GM20431 (cell line): ENCODE measurements at regions not wholly inside any gene's neighbourhood (a gene's known extent, or its start where the extent isn't known, plus 50 kb on each side); places are given as distances from the start of the nearest gene placed in this dataset.

Experiments used
- in situ Hi-C: fragments of 300-500 bp; cut with MseI, MboI; formaldehyde crosslinking; loops from one replicate; pipeline ENCODE4 v1.15.0; 2020; ENCODE audit warnings: low sequenced_read_pairs; ENCODE audit not compliant: unreplicated experiment

GRCh38 chr6:82571455-82571854 is 207.8 kb downstream of the TPBG start:
- in situ Hi-C loops: no loop called here

GRCh38 chr6:82573254-82573972 is 209.8 kb downstream of the TPBG start:
- in situ Hi-C loops: no loop called here

- in situ Hi-C loops: loop anchor here (25.0 kb wide), 1 partner anchor 314 kb away; no protein-coding TSS in a partner anchor
Observed at GRCh38 chr6:82576284-82576683, 212.7 kb downstream of the TPBG start.

DNA sequence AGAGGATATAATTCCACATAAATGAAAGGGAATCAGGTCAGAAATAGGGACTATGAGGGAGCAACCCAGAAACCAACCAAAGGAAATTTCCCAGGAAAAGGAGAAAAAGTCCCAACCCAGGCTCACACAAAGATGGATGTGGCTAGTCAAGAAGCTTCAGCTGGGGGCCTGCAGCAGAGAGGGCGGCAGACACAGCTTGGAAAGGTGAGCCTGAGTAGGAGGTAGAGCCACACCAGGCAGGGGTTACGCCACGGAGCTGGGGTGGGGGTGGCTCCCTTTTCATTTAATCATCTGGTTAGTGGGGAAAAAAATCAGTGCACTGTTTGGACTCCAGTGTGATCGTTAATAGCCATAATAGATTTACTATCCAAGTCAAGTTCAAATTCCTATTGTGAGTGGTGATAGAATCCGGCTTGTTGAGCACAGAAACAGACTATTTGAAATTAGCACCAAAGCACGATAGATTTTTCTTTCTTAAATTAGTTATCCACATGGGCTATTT is 220.6 kb downstream of the TPBG start:
- in situ Hi-C loops: loop anchor here (25.0 kb wide), 1 partner anchor 322 kb away; no protein-coding TSS in a partner anchor

- in situ Hi-C loops: loop anchor here (25.0 kb wide), 1 partner anchor 323 kb away; no protein-coding TSS in a partner anchor
Observed at GRCh38 chr6:82584856-82585255, 221.2 kb downstream of the TPBG start.

GRCh38 chr6:82588020-82588419 is 224.4 kb downstream of the TPBG start:
- in situ Hi-C loops: loop anchor here (25.0 kb wide), 1 partner anchor 326 kb away; no protein-coding TSS in a partner anchor

- in situ Hi-C loops: loop anchor here (25.0 kb wide), 1 partner anchor 327 kb away; no protein-coding TSS in a partner anchor
Observed at GRCh38 chr6:82588859-82589412, 225.3 kb downstream of the TPBG start.

DNA sequence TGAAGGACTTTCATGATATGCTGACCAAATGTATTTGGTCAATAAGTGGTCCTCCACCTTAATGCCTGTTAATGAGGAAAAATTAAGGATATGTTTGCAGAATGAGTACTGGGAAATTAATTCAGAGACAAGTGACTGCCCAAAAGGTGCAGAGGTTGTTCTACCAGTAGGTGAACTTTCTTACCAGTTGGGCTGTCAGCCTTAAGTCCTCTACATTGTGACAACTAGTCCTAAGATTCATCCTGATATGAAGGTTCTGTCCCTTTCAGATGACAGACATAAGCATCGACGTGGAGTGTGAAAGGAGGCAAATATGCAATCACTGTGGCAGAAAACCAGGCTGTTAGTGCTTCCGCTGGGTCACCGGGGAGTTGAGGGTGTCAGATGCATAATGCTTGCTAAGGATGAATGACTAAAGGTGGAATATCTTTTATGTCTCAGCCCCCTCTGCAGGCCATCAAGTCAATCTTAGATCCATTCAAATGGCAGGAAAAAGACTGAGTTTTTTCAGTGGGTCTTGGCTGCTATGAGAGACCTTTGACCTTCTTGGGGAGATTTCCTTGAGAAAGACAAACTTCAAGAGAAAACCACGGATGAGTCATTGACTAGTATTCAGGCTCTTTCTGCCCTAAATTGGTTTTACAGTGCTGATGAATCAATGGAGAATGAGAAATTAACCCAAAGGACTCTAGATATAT is 226.0 kb downstream of the TPBG start:
- in situ Hi-C loops: loop anchor here (25.0 kb wide), 1 partner anchor 327 kb away; no protein-coding TSS in a partner anchor

GRCh38 chr6:82597201-82597600 is 233.6 kb downstream of the TPBG start:
- in situ Hi-C loops: loop anchor here (25.0 kb wide), 1 partner anchor 335 kb away; no protein-coding TSS in a partner anchor

GRCh38 chr6:82602776-82603175 is 239.2 kb downstream of the TPBG start:
- in situ Hi-C loops: no loop called here

- in situ Hi-C loops: no loop called here
Observed at GRCh38 chr6:82603871-82604270, 240.3 kb downstream of the TPBG start.

DNA sequence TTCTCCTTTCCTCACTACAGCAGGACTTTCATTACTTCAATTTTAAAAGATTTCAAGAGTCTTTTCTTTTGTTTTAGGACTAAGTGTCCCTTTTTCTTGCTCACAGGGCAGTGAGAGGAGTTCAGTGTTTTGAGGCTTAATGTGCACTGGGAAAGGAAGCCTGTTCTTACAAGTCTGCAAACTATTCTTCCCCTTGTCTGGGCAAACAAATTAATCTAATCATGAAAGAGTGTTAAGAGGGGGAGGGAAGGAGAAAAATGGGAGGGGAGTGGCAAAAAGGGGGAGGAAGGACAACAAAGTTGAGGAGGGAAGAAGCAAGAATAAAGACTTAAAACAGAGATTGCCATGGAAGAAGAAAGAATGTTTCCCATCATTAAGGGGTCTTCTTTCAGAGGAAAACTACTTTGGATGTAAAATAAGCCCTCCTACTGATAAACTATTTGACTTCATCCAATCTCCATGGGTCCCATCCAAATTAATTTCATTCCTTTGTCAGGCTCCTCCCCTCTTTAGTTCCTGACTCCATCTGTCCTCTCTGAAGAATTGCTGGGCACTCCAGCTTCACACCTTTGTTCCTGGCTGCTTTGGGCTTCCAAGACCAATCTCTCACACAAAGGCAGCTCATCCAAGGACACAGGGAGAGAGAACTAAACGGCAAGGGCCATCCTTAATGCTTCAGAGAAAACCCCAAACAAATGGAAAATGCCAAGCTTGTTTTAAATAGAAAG is 244.5 kb downstream of the TPBG start:
- in situ Hi-C loops: no loop called here

- in situ Hi-C loops: no loop called here
Observed at GRCh38 chr6:82608781-82609180, 245.2 kb downstream of the TPBG start.

DNA sequence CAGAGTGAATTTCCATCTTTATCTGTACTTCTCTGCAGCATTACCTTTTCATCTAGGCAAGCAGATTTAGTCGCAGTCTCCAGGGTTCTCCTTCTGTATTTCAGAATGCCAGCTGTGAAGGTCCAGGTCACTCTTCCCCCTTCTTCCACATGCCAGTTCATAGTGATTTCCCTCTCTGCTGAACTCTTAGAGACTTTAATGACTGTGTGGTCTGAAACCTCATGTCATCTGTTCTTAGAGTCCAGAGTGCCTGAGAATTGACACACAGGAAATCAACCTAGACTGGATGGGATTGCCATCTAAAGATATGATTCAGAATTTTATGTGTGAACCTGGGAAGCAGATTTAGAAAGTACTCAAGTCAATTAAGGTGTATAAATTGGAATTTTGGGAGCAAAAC is 248.1 kb downstream of the TPBG start:
- in situ Hi-C loops: no loop called here

- in situ Hi-C loops: no loop called here
Observed at GRCh38 chr6:82612475-82613039, 248.9 kb downstream of the TPBG start.

- in situ Hi-C loops: no loop called here
Observed at GRCh38 chr6:82614518-82614917, 250.9 kb downstream of the TPBG start.

GRCh38 chr6:82616386-82617028 is 252.9 kb downstream of the TPBG start:
- in situ Hi-C loops: no loop called here

DNA sequence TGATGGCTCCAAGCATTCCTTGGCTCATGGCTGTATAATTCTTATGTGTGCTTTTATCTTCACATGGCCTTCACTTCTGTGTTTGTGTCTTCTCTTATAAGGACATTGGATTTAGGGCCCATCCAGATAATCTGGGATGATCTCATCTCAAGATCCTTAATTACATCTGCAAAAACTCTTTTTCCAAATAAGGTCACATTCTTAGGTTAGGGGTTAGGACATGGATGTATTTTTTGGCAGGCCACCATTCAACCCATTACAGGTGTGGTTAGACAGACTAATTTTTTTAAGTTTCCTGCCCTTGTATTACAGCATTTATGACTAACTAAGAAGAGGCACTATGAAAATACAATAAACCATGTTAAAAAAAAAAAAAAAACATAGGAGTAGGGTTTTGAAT is 254.0 kb downstream of the TPBG start:
- in situ Hi-C loops: no loop called here

- in situ Hi-C loops: no loop called here
Observed at GRCh38 chr6:82619573-82619972, 256.0 kb downstream of the TPBG start.
